ENCODE measurements at regions not wholly inside any gene's neighbourhood (a gene's known extent, or its start where the extent isn't known, plus 50 kb on each side); places are given as distances from the start of the nearest gene placed in this dataset.

- TF ChIP-seq POU6F1 (CRISPR knock-in tag; IDR thresholded peaks at IDR 0.05; ENCODE audit: borderline replicate concordance, low read depth) (no peak), ZFP3 (CRISPR knock-in tag; IDR thresholded peaks at IDR 0.05) (no peak), RARB (CRISPR knock-in tag; IDR thresholded peaks at IDR 0.05) (no peak), BACH2 (CRISPR knock-in tag; IDR thresholded peaks at IDR 0.05; ENCODE audit: borderline replicate concordance) (no peak), PPARA (CRISPR knock-in tag; IDR thresholded peaks at IDR 0.05; ENCODE audit: borderline replicate concordance) (no peak), TOX (CRISPR knock-in tag; IDR thresholded peaks at IDR 0.05; ENCODE audit: borderline replicate concordance) (no peak), ISL1 (CRISPR knock-in tag; IDR thresholded peaks at IDR 0.05) (no peak), TSHZ2 (CRISPR knock-in tag; IDR thresholded peaks at IDR 0.05) (no peak), SNAI2 (CRISPR knock-in tag; IDR thresholded peaks at IDR 0.05) (no peak), ZC3H10 (CRISPR knock-in tag; IDR thresholded peaks at IDR 0.05) (no peak), CREB5 (CRISPR knock-in tag; IDR thresholded peaks at IDR 0.05; ENCODE audit: low read depth) (no peak), PATZ1 (CRISPR knock-in tag; IDR thresholded peaks at IDR 0.05; ENCODE audit: borderline replicate concordance) (no peak), TCF4 (CRISPR knock-in tag; IDR thresholded peaks at IDR 0.05; ENCODE audit: borderline replicate concordance) (no peak)
Measured at GRCh38 chr1:29502911-29503840, 266.9 kb downstream of the PTPRU start.
